Osteoblast (primary cell): ENCODE measurements at regions not wholly inside any gene's neighbourhood (a gene's known extent, or its start where the extent isn't known, plus 50 kb on each side); places are given as distances from the start of the nearest gene placed in this dataset.

Source experiments
- DNase-seq: peaks from one replicate; pipeline ENCODE4 v3.0.0; 2011; ENCODE audit warnings: low spot score, mixed read lengths; ENCODE audit not compliant: insufficient read length; ENCODE audit errors: missing footprints
- H2AFZ ChIP-seq: 2 replicates; pipeline ENCODE4 v1.6.0; 2011; ENCODE audit warnings: mild to moderate bottlenecking, low read length
- H3K27ac ChIP-seq: 2 replicates; pipeline ENCODE4 v1.5.1; 2011; ENCODE audit warnings: mild to moderate bottlenecking, low read depth, low read length, moderate library complexity
- H3K27me3 ChIP-seq: 2 replicates; pipeline ENCODE4 v1.6.0; 2012; ENCODE audit warnings: mild to moderate bottlenecking, control low read depth, inconsistent platforms, low read length, moderate library complexity; ENCODE audit not compliant: insufficient read depth
- H3K36me3 ChIP-seq: 2 replicates; pipeline ENCODE4 v1.5.1; 2011; ENCODE audit warnings: mild to moderate bottlenecking, low read length, control low read depth, moderate library complexity; ENCODE audit not compliant: insufficient read depth
- H3K4me1 ChIP-seq: 2 replicates; pipeline ENCODE4 v1.5.1; 2011; ENCODE audit warnings: mild to moderate bottlenecking, low read length, control low read depth, moderate library complexity; ENCODE audit not compliant: insufficient read depth
- H3K4me2 ChIP-seq: 2 replicates; pipeline ENCODE4 v1.6.0; 2011; ENCODE audit warnings: mild to moderate bottlenecking, low read length; ENCODE audit not compliant: insufficient read depth
- H3K4me3 ChIP-seq: fragments of 200-600 bp; sonication (generic); 3 replicates; pipeline ENCODE4 v1.5.1; 2012; ENCODE audit warnings: mild to moderate bottlenecking, low read length, inconsistent platforms; ENCODE audit not compliant: insufficient read depth
- H3K79me2 ChIP-seq: 2 replicates; pipeline ENCODE4 v1.6.0; 2012; ENCODE audit warnings: mild to moderate bottlenecking, low read length, control low read depth, inconsistent platforms; ENCODE audit not compliant: insufficient read depth
- H3K9me3 ChIP-seq: 2 replicates; pipeline ENCODE4 v1.5.1; 2011; ENCODE audit warnings: low read depth, low read length, control low read depth
- H4K20me1 ChIP-seq: 2 replicates; pipeline ENCODE4 v1.6.0; 2012; ENCODE audit warnings: mild to moderate bottlenecking, low read length, control low read depth; ENCODE audit not compliant: insufficient read depth
- TF ChIP-seq, protein P1 (sequence below): IDR thresholded peaks from 2 replicates; pipeline ENCODE4 v1.5.1; 2011; ENCODE audit warnings: mild to moderate bottlenecking, low read depth, low read length, moderate library complexity; ENCODE audit errors: extremely low read depth

DNA sequence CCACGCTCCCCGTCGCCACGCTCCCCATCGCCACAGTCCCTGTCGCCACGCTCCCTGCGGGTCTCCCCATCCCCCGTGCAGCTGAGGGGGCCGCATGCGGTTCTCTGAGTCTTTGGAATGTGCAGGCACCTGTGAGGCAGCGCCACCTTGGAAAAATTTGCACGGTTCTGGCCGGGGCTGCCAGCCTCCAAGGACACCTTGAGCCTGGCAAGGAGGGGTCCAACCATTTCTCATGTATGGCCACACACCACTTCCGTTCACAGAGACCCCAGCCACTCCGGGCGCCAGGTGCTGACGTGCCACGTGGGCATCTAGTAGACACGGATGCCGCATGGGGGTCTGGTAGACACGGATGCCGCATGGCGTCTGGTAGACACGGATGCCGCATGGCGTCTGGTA, 70.5 kb upstream of the ADGRA1 start:
- DNase-seq: no peak
- Histone ChIP-seq H3K4me1 (no peaks in the 10 kb centered on the region), H3K36me3 (no peaks in the 10 kb centered on the region), H4K20me1 (no peaks in the 10 kb centered on the region), H3K27ac (no peak overlapping the region), H3K4me2 (no peak overlapping the region), H2AFZ (no peak overlapping the region), H3K27me3 (no peaks in the 10 kb centered on the region), H3K4me3 (no peak overlapping the region), H3K79me2 (no peaks in the 10 kb centered on the region), H3K9me3 (no peaks in the 10 kb centered on the region)
- TF ChIP-seq, protein P1, sequence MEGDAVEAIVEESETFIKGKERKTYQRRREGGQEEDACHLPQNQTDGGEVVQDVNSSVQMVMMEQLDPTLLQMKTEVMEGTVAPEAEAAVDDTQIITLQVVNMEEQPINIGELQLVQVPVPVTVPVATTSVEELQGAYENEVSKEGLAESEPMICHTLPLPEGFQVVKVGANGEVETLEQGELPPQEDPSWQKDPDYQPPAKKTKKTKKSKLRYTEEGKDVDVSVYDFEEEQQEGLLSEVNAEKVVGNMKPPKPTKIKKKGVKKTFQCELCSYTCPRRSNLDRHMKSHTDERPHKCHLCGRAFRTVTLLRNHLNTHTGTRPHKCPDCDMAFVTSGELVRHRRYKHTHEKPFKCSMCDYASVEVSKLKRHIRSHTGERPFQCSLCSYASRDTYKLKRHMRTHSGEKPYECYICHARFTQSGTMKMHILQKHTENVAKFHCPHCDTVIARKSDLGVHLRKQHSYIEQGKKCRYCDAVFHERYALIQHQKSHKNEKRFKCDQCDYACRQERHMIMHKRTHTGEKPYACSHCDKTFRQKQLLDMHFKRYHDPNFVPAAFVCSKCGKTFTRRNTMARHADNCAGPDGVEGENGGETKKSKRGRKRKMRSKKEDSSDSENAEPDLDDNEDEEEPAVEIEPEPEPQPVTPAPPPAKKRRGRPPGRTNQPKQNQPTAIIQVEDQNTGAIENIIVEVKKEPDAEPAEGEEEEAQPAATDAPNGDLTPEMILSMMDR: no peak

DNA sequence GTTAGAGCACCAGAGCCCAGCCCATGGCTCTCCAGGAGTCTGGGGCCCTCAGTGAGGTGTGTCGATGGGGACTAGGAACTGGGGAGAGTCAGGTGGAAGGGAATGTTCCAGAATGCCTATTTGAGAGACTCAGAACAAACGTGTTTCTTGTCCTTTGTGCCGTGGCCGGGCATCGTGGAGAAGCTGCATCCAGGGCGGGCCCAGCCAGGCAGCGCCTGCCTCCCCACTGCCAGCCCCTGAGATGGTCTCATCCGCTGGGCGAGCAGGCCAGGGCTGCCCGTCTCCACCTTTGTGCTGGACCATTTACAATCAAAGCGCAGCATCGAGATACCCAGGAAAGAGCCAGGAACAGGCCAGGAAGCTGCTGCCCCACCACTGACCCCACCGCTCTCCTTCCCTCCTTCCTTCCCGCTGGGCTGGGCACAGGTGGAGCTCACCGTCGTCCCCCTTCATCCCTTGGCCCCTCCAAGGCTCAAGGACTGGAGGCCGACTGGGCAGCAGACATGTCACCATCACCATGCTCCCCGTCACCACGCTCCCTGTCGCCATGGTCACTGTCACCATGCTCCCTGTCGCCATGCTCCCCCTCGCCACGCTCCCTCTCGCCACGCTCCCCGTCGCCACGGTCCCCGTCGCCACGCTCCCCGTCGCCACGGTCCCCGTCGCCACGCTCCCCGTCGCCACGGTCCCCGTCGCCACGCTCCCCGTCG, 71.1 kb upstream of the ADGRA1 start:
- H3K79me2 ChIP-seq: no peaks in the 10 kb centered on the region
- H3K27me3 ChIP-seq: no peaks in the 10 kb centered on the region
- no peaks in the 10 kb centered on the region for H3K36me3 ChIP-seq
- no peaks in the 10 kb centered on the region for H3K9me3 ChIP-seq
- TF ChIP-seq, protein P1: no peak
- H3K4me1 ChIP-seq: no peaks in the 10 kb centered on the region
- H4K20me1 ChIP-seq: no peaks in the 10 kb centered on the region
- no peak overlapping the region for H3K27ac ChIP-seq
- H2AFZ ChIP-seq: no peak overlapping the region
- DNase-seq: no peak
- no peak overlapping the region for H3K4me2 ChIP-seq
- H3K4me3 ChIP-seq: no peak overlapping the region

DNA sequence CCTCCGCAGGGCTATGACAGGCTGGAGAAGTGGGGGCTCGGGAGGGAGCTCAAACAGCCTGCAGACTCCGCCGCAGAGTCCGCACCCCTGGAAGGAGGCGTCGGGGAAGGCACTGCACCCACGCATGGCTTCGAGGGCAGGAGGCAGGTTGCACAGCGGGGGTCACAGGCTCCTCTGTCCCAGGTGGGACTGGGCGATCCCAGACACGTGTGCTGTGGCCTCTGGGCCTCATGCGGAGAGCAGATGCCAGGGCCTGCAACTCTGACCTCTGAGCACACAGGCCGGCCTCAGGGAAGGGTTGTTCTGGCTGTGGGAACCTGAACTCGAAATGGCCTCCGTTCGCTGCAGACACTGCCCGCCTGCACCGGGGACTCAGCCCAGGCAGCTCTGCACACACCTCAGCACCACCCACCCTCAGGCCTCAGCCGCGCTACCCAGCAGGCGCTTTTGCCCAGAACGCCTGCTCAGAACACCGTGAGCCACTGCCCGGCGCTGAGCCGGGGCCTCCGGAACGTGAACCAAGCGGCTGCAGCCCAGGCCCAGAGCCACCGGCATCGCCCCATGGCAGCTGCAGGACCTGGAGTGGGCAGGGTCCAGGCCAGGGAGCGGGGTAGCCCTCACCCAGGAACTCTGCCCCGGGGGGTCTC, 71.8 kb upstream of the ADGRA1 start:
- Histone ChIP-seq H3K4me3 (no peak overlapping the region), H3K9me3 (no peaks in the 10 kb centered on the region), H3K27me3 (no peaks in the 10 kb centered on the region), H3K79me2 (no peaks in the 10 kb centered on the region), H4K20me1 (no peaks in the 10 kb centered on the region), H3K27ac (no peak overlapping the region), H3K4me2 (no peak overlapping the region), H3K36me3 (no peaks in the 10 kb centered on the region), H3K4me1 (no peaks in the 10 kb centered on the region), H2AFZ (no peak overlapping the region)
- TF ChIP-seq, protein P1: no peak
- DNase-seq: no peak

DNA sequence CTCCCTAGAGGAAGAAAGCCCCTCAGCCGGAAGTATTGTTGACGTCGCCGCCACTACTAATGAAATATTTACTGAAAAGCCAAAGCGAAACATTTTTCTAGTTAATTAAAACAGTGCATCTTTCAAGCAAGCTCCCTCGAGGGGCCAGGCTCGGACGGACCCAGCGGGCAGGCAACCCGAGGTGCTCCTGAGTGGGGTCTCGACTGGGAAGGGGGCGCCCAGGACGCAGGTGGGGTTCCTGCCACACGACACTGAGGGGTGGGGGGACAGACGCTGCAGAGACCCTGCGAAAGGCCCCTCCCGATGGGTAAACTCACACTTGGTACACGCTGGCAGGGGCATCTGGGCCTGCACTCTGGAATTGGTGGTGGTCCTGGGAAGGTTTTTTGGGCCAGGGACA, 72.4 kb upstream of the ADGRA1 start:
- Histone ChIP-seq H3K36me3 (no peaks in the 10 kb centered on the region), H3K4me3 (no peak overlapping the region), H3K27me3 (no peaks in the 10 kb centered on the region), H3K9me3 (no peaks in the 10 kb centered on the region), H2AFZ (no peak overlapping the region), H3K79me2 (no peaks in the 10 kb centered on the region), H3K27ac (no peak overlapping the region), H3K4me2 (no peak overlapping the region), H4K20me1 (no peaks in the 10 kb centered on the region), H3K4me1 (no peaks in the 10 kb centered on the region)
- TF ChIP-seq, protein P1: no peak
- DNase-seq: no peak
